Activated CD8-positive, alpha-beta memory T cell treated with anti-CD3 and anti-CD28 coated beads, Interleukin-2, amount 50 U/mL, for 24 hours (primary cell): ENCODE measurements at regions not wholly inside any gene's neighbourhood (a gene's known extent, or its start where the extent isn't known, plus 50 kb on each side); places are given as distances from the start of the nearest gene placed in this dataset.

Experiments used
- DNase-seq: peaks from one replicate; pipeline ENCODE4 v3.0.0-alpha.2; 2020; ENCODE audit errors: extremely low read depth

DNA sequence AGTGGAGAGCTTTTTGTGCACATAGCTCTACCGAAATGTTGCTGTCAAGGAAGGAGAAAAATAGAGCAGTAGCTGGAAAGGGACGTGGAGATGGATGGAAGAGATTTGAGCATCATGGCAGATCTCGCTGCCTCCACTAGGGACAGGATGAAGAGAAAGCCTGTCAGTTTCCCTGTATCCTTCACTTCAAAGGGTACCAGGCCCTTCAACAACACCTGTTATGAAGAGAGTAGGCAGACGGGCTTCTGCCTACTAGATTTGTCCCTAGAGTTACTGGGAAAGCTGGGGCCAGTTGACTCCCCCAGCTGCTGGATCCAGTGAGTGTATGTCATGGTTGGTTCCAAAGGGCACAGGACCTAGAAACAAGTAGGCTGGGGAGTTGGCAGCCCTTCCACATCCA, 150.8 kb downstream of the TLE3 start:
- no peak for DNase-seq

DNA sequence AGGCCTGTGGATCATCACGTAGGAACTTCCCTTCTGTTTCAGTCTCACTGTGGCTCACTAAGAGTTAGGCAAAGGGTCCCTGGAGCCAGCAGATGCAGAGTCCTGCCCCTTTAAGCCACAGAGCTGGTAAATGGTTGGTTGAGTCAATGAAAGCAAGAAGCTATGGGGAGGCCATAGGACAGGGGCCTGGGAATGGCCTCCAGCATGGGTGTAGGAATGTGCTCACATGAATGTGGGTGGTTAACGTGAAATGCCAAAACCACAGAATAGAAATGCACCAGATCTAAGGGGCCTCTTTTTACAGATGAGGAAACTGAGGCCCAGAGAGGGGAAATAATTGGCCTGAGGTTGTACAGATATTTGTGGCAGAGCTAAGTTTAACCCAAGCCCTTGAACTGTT, 150.3 kb downstream of the TLE3 start:
- DNase-seq, result no peak

DNA sequence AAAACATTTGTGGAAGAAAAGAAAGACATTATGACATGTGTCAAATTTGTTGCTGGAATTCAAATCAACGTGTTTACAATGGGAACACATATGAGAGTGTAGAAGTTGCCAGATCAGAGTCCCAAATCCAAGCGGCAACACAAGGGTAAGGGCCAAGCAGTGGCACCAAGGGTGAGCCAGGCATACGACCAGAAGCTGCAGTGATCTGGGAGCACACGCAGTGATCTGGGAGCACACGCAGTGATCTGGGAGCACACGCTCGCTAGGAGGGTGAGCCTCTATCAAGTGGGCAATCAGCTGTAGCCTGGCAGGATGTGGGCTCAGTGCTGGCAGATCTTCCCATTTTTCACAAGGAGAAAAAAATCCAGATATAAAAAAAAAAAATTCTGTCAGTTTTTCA, 148.2 kb downstream of the TLE3 start:
- no peak for DNase-seq

DNA sequence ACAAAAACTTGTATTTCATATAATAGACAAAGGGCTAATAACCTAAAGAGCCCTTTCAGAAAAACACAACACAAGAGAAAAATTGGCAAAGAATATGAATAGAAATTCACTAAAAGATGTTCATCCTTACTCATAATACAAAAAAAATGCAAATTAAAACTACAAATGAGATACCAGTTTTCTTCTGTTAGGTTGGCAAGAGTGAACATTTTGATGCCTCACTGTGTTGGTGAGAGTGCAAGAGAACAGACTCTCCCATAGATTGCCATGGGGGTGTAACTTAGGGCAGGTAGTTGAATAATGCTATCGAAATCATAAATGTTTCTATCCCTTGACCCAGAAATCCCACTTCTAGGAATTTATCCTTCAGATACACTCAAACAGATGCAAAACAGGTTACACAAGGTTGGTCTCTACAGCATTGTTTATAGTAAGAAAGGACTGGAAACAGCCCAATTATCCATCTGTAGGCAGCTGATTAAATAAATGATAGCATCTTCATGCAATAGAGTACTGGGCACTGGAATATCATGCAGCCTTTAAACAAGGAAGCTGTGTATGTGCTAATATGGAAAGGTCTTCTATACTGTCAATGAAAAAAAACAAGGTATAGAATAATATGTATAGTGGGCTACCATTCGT, 146.3 kb downstream of the TLE3 start:
- no peak for DNase-seq

DNA sequence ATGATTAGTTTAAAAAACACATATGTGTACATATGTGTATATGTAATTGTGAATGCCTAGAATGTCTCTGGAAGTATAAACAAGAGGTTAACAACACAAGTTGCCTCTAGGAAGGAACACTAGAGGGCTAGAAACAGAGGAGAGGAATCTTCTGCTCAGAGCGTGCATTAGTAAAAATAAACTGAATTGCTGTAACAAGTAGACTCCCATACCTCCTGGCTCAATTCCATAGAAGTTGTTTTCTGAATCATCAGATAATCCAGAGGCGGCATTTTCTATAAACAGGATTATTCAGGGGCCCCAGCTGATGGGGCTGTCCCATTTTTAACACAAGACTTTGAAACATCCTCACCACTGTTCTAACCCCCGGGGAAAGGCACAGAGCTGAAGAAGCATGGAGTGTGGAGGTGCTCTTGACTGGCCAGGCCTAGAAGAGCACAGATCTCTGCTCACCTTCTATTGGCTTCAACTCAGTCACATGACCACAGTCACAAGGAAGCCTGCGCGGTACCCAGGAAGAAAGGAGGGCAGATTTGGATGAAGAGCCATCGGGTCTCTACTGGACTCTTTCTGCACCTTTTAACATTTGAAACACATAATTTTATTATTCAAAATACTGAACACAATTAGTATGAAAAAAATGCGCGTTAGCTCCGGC, 145.7 kb downstream of the TLE3 start:
- no peak for DNase-seq

DNA sequence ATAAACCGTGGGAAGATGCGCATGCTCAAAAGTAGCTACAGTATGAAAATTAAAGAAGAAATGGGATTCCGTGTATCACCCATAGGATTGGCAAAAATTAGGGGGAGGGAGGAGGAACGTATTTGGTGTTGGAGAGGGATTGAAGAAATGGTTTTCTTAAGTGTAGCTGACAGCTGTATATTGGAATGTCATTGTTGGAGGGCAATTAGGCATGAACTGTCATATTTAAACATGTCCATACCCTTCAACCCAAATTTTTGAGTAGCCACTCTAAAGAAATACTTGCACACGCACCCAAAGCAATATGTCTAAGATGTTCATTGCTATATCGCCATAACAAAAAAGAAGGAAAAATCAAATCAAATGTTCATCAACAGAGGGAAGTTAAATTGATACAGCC, 144.7 kb downstream of the TLE3 start:
- no peak for DNase-seq

DNA sequence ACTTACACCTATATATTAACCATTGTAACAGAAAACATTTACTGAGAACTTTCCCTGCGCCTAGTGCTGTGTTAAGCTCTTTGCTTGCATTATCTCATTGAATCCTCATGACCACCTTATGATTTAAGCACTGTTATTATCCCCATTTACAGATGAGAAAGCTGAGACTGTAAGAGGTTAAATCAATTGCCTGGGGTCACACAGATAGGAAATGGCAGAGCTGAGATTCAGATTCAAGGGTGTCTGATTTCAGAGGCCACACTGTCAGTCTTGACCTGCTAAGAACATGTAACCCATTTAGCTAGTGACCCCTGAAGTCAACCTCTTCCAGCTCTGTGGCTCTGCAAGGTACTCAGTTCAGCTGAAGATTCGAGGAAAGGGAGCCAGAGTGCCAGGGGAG, 143.9 kb downstream of the TLE3 start:
- no peak for DNase-seq

DNA sequence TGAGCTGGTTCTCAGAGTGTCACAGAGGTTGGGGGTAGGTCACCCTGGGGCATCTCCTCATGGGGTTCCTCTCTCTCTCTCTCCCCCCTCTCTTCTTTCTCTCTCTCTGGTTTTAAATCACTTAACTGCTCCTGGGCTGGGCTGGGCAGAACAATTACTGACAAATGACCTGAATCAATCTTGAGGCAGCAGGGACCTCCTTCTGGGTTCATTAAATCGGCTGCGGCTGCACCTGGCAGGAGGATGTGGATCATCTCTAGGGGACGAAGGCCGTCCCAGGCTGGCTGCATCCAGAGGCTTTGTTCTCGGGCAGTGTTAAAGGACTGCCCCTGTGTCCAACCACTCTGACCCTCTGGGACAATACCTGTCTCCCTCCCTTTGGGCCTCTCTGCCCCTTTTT, 143.1 kb downstream of the TLE3 start:
- no peak for DNase-seq

DNA sequence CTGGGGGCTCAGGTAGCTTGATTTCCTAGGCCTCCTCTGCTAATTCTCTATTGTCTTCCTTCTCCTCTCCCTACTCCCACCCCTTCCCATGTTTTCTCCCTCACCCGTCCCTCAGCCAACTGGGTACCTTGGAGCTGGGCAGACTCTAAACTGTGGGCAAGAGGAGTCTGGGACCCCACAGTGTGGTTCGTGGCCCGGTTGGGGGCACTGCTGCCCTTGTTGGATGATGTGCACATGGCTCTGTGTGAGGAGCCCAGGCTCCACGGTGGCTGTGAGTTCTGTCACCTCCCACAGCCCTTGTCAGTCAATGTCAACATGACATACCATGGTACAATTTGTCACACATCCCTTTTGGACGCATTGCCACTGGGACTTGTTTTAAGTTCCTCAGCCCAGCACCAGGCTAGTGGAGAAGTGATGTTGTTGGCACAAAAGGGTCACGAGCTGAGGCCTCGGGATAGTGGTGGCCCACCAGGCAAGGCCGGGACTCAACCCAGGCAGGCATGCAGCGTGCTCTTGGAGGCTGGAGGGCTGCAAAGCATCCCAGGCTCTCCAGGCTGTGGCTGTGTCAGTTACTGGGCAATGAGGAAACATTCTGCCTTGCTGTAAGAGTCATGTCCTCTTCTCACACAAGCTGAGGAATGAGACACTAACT, 142.3 kb downstream of the TLE3 start:
- DNase-seq, result no peak

DNA sequence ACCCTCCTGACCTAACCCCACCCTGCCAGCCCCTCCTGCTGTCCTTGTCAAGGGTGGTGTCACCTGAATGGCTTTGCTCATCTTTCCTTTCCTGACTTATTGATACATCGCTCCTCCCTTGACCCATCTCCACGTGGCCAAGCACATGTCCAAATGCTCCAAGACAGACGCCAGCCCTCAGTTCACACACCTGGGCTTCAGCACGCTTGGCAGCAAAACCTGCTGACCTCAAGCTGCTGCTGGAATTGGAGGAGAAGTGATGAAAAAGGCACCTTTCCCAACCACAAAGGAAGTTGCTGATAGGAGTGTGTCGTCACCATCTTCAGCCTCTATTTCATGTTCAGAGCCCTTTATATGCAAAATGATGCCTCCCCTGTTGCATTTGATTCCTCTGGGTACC, 141.3 kb downstream of the TLE3 start:
- no peak for DNase-seq

DNA sequence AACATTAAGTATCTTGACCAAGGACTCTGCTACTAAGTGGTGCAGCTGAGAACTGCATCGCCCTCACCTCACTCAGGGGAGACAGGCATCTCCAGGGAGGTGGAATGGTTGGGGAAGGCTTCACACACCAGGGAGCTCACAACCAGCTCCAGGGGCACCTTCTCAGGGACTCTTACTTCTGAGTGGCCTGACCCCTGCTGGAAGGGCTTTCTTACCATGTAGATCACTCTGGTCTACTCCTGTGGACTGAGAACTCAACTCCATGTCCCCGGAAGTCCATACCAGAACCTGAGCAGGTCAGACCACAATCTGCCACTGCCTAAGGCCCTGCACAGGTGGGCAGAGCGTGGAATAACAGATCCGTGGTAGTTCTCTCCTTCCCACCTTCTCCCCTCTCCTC, 140.5 kb downstream of the TLE3 start:
- DNase-seq, result no peak

DNA sequence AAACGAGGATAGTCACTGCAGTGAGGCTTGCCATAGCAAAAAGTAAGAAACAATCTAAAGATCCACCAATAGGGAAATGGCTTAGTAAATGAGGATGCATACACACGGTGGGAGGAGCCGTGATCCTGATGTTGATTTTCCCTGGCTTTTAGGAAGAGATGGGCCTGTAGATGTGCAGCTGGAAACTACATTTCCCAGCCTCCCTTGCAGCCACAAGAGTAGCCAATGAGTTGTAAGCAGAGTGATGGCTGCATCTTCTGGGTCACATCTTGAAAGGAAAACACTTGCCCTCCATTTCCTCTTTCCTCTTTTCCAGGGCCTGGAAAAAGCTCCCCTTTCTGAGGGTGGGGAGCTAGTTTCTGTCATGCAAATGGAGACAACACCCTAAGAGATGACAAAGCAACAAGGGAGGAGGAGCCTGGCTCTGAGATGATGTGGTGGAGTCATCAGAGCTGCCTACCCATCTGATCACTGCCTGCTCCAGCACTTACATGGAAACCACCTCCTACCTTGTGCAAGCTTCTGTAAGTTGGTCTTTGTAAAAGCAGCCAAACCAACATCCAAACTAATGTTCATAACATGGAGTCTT, 139.1 kb downstream of the TLE3 start:
- DNase-seq, result no peak

DNA sequence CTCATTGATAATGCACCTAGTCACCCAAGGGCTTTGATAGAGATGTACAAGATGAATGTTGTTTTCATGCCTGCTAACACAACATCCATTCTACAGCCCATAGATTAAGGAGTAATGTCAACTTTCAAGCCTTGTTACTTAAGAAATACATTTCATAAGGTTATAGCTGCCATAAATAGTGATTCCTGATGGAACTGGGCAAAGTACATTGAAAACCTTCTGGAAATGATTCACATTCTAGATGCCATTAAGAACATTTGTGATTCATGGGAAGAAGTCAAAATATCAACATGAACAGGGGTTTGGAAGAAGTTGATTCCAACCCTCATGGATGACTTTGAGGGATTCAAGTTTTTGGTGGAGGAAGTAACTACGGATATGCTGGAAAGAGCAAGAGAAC, 135.2 kb downstream of the TLE3 start:
- DNase-seq, result no peak

DNA sequence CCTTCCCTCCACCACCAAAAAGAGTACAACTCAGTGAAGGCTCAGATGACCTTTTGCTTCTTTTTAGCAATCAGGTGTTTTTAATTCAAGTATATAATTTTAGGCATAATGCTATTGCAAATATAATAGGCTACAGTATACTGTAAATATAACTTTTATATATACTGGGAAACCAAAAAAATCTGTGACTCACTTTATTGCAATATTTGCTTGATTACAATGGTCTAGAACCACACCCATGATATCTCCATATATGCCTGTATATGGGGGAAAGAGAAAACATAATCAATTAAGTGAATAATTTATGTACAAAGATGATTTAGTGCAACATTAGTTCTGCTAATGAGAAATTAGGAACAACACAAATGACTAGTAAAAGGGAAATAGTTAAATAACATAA, 134.3 kb downstream of the TLE3 start:
- no peak for DNase-seq

DNA sequence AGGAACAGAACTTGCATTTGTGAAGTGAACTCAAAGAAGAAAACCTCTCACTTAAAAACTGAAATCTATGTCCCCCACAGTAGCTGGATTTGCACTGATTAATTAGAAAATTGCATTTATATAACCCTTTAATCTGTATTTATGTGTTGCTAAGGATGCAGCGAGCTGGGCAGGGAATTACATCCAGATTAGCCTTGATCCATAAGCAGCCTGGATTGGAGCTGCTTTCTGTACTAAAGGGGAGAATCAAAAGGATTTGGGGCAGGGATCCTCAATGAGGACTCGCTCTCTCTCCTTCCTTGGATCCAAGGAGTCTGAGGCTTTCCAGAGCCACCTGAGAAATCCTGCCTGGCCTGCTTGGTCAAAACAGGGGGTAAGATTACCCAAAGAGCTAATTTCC, 125.9 kb downstream of the TLE3 start:
- no peak for DNase-seq

DNA sequence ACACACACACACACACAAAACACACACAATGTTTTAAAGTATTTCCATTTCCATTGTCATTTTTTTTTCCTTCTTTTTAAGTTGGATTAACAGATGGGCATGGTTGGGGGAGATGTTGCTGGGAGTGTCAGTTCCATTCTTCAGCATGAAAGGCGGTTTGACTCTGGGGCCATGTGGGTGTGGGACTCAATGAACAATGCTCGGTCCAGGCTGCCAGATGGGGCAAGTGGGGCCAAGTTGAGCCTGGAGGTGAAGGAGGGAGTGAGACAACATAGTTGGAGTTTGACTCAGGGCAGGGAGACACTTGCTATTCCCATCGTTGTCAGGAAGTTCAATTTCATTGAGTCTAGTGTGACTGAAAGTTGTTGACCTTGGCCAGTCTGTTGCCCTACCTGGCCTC, 125.3 kb downstream of the TLE3 start:
- no peak for DNase-seq

DNA sequence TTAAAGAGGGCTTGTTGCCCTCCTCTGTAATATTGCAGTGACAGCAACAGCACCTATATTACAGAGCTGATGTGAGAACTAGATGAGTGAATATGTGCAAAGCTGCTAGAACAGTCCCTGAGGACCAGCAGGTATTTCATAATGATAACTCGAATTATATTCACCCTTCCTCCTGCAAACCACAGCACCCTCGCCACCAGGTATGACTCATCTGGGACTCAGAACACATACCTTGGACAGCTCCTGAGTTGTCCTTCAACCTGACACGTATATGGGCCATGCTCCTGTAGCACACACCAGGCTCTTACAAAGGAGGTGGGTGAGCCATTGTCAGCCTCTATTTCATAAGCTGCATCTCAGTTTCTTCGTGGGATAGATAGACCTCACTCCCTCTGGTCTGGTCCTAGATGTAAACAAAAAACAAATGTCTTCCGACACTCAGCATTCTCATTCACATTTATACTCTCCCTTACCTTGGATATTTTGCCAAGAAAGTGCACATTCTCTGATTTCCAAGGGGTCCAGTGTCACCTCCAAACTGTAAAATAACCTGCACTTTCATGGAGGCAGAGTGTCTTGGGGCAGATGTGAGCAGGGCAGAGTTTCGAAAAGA, 124.5 kb downstream of the TLE3 start:
- no peak for DNase-seq

DNA sequence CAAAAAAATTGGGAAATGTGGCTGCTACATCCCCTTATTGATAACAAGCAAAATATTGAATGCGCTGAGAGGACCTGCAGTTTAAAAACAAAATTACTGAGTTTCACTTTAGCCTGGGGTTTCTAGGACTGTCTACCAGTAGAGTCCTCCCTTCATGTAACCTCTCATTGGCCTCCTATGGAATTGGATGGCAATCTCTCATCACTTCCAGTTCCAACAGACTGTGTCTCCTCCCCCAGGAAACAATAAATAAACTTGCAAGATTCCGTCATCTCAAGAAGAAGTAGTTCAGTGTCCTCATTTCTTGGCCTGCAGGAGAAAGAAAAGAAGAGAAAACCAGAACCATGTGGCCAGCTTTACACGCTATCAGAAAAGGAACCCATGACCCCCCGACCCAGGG, 123.8 kb downstream of the TLE3 start:
- no peak for DNase-seq

DNA sequence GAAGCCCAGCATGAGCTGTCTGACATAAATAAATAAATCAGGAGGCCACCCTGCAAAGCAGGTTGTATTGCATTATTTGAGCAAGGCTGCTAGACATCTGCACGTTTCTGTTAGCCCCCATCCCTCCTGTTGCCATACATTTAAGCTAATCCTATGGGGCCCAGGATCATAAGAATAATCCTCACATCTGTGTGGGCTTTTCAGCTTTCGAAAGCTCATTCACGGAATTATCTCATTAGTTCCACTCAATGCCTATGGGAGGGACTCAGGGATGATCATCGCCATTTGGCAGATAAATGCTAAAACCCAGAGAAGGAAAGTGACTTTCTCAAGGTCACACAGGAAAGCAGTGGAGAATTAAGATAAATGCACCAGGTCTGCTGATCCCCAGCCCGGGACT, 123.4 kb downstream of the TLE3 start:
- DNase-seq, result no peak

DNA sequence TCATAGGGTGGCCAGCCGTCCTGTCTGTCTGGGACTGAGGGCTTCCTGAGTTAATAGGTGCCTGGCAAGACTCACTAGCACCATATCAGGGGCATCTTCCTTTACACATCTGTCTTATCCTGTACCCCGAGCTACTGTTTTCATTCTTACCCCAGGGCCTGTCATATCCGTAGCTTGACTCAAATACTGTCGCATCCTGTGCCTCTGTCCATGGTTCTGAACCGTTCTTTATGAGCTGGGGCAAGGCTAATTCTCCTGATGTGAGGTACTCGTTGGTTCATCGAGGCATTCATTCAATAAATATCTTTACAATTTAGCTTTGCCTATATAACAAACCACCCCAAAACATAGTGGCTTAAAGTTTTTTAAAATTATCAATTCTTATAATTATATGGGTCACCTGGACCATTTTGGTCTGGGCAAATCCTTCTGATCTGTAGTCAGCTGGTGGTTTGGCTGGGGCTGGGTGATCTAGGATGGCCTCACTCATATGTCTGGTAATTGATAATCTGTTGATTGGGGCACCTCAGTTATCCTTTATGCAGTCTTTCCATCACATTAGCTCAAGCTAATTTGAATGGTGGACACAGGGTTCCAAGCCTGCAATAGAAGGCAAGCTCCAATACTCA, 121.2 kb downstream of the TLE3 start:
- DNase-seq, result no peak

DNA sequence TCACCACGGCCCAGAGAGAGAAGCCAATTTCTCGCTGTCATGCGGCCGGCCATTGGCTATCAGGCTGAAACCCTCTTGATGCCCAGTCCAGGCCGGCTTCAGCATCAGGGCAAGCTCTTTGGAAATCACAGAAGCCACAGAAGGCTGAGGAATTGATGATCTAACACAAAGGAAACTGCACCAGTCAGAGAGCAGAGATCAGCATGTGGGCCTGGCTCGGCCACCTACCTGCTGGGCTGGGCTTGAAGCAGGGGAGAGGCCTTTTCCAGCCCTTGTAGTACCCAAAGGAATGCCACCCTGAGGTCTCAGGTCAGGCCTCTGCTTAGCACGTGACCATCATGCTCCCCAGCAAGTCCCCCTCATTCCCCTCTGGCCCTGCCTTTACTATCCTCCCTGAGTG, 119.1 kb downstream of the TLE3 start:
- DNase-seq, result no peak

DNA sequence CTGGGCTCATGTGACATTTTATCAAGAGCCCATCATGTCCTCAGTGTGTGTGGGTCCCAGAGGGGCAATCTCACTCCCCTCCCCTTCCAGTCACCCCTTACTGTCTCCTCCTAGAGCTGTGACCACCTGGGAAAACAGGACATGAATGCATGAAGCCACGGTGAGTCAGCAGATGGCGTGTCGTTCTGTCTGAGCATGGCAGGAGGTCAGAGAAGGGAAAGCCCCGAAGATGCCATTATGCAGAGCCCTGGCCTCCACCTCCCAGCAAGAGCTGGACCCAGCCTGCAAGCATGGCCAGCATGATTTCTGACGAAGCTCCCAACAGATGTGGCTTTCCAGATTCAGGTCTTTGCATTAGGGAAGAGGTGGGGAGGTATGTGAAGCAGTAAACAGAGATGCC, 118.5 kb downstream of the TLE3 start:
- no peak for DNase-seq
